ENCODE measurements at regions not wholly inside any gene's neighbourhood (a gene's known extent, or its start where the extent isn't known, plus 50 kb on each side); places are given as distances from the start of the nearest gene placed in this dataset.

- H3K4me3 ChIP-seq (IDR thresholded peaks at IDR 0.05; ENCODE audit: insufficient read depth, low read depth, low read length): no peak overlapping the region
- no peaks in the 10 kb centered on the region for H3K4me1 ChIP-seq (ENCODE audit: low read depth, poor library complexity, severe bottlenecking)
- no peak overlapping the region for H3K4me2 ChIP-seq
- no peak overlapping the region for H3K27ac ChIP-seq
- H3K79me2 ChIP-seq (ENCODE audit: insufficient read depth, low read depth): no peaks in the 10 kb centered on the region
- no peak overlapping the region for H3K9ac ChIP-seq
- TF ChIP-seq, protein P1, sequence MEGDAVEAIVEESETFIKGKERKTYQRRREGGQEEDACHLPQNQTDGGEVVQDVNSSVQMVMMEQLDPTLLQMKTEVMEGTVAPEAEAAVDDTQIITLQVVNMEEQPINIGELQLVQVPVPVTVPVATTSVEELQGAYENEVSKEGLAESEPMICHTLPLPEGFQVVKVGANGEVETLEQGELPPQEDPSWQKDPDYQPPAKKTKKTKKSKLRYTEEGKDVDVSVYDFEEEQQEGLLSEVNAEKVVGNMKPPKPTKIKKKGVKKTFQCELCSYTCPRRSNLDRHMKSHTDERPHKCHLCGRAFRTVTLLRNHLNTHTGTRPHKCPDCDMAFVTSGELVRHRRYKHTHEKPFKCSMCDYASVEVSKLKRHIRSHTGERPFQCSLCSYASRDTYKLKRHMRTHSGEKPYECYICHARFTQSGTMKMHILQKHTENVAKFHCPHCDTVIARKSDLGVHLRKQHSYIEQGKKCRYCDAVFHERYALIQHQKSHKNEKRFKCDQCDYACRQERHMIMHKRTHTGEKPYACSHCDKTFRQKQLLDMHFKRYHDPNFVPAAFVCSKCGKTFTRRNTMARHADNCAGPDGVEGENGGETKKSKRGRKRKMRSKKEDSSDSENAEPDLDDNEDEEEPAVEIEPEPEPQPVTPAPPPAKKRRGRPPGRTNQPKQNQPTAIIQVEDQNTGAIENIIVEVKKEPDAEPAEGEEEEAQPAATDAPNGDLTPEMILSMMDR (conservative IDR thresholded peaks at IDR 0.05; ENCODE audit: low read depth, low read length): no peak
- no peaks in the 10 kb centered on the region for H4K20me1 ChIP-seq (ENCODE audit: insufficient read depth)
- no peak overlapping the region for H2AFZ ChIP-seq (ENCODE audit: low read depth)
- H3K36me3 ChIP-seq (ENCODE audit: insufficient read depth): no peaks in the 10 kb centered on the region
- H3K27me3 ChIP-seq (ENCODE audit: insufficient read depth, low read depth): no peaks in the 10 kb centered on the region
Observed at GRCh38 chr4:174100910-174101309, 182.6 kb downstream of the FBXO8 start.

DNA sequence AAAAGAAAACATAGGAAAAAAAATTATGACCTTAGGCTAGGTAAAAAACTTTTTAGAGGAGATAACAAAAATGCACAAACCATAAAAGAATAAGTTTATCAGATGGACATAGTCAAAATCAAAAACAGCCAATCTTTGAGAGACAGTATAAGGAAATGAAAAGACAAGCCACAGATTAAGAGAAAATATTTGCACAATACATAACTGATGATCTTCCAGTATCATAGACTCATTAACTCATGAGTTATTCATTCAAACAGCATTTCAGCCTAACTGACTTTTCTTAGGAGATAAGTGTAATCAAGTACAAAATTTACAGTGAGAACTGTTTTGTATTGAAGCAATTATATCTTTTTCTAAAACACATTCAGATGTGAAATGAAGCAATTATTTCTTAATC, 183.8 kb downstream of the FBXO8 start:
- Histone ChIP-seq H2AFZ (ENCODE audit: low read depth) (no peak overlapping the region), H3K4me1 (ENCODE audit: low read depth, poor library complexity, severe bottlenecking) (no peaks in the 10 kb centered on the region), H3K36me3 (ENCODE audit: insufficient read depth) (no peaks in the 10 kb centered on the region), H3K27me3 (ENCODE audit: insufficient read depth, low read depth) (no peaks in the 10 kb centered on the region), H3K9ac (no peak overlapping the region), H3K4me3 (IDR thresholded peaks at IDR 0.05; ENCODE audit: insufficient read depth, low read depth, low read length) (no peak overlapping the region), H3K79me2 (ENCODE audit: insufficient read depth, low read depth) (no peaks in the 10 kb centered on the region), H3K27ac (no peak overlapping the region), H3K4me2 (no peak overlapping the region), H4K20me1 (ENCODE audit: insufficient read depth) (no peaks in the 10 kb centered on the region)
- TF ChIP-seq, protein P1 (conservative IDR thresholded peaks at IDR 0.05; ENCODE audit: low read depth, low read length): no peak

GRCh38 chr4:174096999-174097398, 186.5 kb downstream of the FBXO8 start:
- H3K27me3 ChIP-seq (ENCODE audit: insufficient read depth, low read depth): no peaks in the 10 kb centered on the region
- H3K79me2 ChIP-seq (ENCODE audit: insufficient read depth, low read depth): no peaks in the 10 kb centered on the region
- H3K4me3 ChIP-seq (IDR thresholded peaks at IDR 0.05; ENCODE audit: insufficient read depth, low read depth, low read length): no peak overlapping the region
- no peaks in the 10 kb centered on the region for H4K20me1 ChIP-seq (ENCODE audit: insufficient read depth)
- no peaks in the 10 kb centered on the region for H3K4me1 ChIP-seq (ENCODE audit: low read depth, poor library complexity, severe bottlenecking)
- no peak overlapping the region for H3K27ac ChIP-seq
- TF ChIP-seq, protein P1 (conservative IDR thresholded peaks at IDR 0.05; ENCODE audit: low read depth, low read length): no peak
- no peak overlapping the region for H3K9ac ChIP-seq
- no peak overlapping the region for H2AFZ ChIP-seq (ENCODE audit: low read depth)
- no peaks in the 10 kb centered on the region for H3K36me3 ChIP-seq (ENCODE audit: insufficient read depth)
- H3K4me2 ChIP-seq: no peak overlapping the region

GRCh38 chr4:174096456-174096855, 187.0 kb downstream of the FBXO8 start:
- TF ChIP-seq, protein P1 (conservative IDR thresholded peaks at IDR 0.05; ENCODE audit: low read depth, low read length): no peak
- Histone ChIP-seq H3K79me2 (ENCODE audit: insufficient read depth, low read depth) (no peaks in the 10 kb centered on the region), H3K36me3 (ENCODE audit: insufficient read depth) (no peaks in the 10 kb centered on the region), H3K4me2 (no peak overlapping the region), H4K20me1 (ENCODE audit: insufficient read depth) (no peaks in the 10 kb centered on the region), H3K4me1 (ENCODE audit: low read depth, poor library complexity, severe bottlenecking) (no peaks in the 10 kb centered on the region), H3K9ac (no peak overlapping the region), H3K4me3 (IDR thresholded peaks at IDR 0.05; ENCODE audit: insufficient read depth, low read depth, low read length) (no peak overlapping the region), H3K27me3 (ENCODE audit: insufficient read depth, low read depth) (no peaks in the 10 kb centered on the region), H3K27ac (no peak overlapping the region), H2AFZ (ENCODE audit: low read depth) (no peak overlapping the region)
